NCI-H524 (cell line): ENCODE measurements at regions not wholly inside any gene's neighbourhood (a gene's known extent, or its start where the extent isn't known, plus 50 kb on each side); places are given as distances from the start of the nearest gene placed in this dataset.
A peak's percentile ranks its signal among the peaks of the same experiment; 100 is the strongest.

Source experiments
- DNase-seq, 2 experiments: peaks; one replicate each; lab custom pipeline; 2025; lab: John Stamatoyannopoulos, UW

DNA sequence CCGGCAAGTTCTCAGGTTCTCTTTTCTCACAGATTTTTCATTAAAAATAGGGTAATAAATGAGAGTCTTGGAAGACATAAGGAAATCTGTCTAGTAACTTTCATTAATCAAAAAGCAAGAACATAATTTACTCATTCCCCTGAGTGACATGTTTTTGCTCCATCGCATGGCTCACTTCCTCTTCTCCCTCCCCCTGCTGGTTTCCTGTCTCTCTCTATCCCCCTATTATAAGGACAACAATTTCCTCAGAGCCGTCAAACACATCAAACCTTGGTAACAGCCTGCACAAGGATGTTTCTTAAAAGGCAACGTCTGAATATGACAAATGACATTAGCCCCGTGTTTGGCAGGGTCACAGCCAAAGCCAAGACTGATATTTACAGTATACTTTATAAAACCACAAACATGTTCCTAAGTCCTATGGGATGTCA is 1149.6 kb downstream of the IGSF11 start:
- DNase-seq, result no peak

DNA sequence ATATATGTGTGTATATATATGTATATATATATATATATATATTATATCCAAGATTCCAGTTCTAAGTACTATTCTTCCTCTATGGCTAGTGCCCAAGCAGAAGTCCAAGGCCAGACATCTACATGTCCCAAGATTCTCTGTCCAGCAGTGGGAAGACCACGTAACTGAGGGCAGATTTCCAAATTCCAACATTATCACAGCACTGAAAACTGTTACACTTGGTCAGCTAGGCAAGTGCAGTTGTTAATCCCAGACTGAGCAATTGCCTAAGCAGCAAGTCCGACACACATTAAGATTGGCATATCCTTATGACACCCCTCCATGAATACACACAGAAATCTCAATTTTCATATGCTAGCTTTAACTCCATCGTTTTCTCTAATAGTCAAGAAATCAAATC is 1148.5 kb downstream of the IGSF11 start:
- no peak for DNase-seq

DNA sequence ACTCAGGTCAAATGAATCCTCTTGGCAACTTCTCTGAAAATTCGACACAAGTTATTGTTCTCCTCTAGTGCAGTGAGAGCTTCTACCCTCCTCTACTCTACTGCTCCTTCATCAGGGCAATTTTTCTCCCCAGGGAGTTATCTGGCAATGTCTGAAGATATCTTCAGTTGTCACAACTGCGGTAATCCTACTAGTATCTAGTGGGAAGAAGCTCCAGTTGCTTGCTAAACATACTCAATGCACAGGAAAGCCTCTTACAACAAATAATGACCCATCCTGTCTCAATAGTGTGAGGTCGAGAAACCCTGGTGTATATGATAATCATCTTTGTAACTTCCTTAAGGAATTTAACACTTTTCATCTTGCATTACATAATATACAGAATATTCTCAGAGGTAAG is 1147.6 kb downstream of the IGSF11 start:
- no peak for DNase-seq

DNA sequence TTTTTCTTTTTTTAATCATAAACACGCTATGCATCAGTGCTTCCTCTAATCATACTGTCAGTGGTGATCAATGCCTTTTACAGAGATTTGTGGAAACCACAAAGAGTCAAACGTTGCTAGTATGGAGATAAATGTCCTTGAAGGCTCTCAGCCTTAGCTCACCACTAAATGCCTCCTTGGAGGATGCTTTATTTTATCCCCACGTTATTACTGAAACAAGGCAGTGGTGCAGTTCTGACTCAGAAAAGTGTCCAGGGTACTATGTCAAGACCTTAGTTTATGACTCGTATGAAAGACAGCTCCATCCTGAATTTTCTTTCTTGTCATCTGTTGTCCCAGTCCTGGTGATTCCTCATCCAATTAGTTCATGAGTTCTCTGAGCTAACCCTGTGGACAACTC is 1146.7 kb downstream of the IGSF11 start:
- DNase-seq, result no peak

DNA sequence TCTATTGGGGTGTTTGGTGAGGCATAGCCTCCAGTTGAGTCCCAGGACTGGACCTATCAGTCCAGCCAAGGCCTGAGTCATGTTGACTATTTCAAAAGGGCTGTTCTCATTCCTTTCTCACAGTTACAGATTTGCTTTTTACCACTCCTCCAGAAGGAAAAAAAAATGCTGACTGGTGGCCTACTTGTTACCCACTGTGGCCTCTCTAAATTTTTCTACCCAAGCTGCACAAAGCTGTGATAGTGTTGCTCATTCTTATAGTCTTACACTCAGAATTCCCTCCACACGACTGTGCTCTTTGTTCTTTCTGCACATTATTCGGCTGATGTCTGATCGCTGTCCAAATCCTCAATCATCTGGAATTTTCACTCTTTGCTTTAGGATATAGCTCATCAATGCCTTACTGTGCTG is 1142.2 kb downstream of the IGSF11 start:
- no peak for DNase-seq

DNA sequence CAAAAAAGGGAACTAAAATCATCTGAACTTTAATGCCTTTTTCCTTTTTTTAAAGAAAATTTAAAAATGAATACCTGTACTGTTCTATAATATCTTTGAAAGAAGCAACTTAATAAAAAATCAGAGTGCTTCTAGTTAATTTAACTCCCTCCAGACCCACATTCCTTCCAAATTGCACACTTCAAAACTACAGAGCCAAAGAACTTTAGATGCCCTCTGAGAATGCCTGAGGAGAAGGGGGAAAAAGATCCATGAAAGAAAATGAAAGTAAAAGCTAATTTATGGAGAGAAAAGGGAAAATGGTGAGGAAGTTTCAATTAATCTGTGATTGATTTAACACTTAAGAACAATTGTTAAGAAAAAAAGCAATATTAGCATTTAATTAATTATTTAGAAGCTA is 1141.6 kb downstream of the IGSF11 start:
- DNase-seq, result no peak

DNA sequence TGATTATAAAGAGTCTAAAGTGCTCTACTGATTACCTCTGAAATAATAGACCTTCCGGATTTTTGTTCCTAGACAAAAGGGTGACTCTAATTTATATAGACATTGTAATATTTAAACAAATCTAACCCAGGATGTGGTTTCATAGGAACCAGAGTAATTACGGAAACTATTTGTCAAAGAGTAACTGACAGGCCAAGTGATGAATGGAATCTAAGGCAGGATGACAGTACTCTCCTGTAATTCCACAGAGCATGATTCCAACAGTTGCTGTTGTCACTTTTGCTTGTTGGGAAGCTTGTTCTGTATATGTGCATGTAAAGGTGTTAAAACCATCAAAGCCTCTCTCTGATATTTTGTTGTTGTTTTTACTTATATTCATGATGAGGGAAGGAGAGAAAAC is 1141.0 kb downstream of the IGSF11 start:
- DNase-seq, result no peak

DNA sequence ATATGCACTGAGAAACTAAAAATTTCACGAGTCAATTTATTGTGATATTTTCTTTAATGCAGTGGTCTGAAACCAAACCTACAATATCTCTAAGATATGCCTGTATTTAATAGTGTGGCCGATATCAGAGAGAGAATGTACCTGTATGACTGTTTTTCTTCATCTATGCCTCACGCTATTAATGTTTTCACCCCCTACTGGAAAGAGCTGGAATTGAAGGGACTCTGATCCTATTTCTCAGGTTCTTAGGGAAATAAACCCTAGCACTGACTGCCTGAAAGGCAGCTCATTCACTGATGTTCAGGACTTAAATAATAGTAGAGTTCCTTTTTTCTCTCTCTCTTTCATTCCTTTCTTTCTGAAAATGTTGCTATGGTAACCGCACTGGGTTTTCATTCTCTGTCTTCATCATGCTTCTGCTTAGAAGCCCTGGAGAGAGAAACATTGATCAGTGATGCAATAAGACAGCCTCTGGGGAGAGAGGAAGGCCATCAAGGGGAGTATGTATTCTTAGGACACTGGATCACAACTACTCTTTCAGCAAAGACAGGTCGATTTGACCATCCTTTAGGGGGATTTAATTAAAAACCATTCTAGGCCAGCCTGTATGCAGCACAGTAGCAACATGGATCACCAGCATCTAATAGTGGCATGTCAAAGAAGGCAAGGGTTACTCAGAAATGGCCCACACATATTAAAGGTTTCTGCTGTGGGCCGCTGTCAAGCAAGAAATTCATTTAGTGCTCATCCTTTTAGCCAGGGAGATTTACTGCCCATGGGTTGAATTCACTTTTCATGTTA is 1135.7 kb downstream of the IGSF11 start:
- DNase-seq, result no peak

DNA sequence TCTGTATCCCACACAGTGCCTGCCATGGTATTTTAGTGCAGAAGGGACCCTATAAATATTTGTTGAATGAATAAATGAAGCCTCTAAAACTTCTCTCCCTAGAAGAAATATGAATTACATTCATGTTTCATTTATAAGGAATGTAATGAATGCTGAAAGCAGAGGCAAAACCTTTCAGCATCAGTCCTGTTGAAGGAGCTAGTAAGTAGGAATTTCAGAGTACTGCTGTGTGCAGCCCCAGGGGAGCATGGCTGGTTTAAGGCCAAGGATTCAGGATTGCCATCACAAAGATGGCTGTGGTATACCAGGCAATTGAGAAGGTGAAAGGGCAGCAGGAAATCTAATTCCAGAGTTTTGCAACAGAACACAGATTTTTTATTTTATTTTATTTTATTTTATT is 1131.4 kb downstream of the IGSF11 start:
- DNase-seq, result no peak

DNA sequence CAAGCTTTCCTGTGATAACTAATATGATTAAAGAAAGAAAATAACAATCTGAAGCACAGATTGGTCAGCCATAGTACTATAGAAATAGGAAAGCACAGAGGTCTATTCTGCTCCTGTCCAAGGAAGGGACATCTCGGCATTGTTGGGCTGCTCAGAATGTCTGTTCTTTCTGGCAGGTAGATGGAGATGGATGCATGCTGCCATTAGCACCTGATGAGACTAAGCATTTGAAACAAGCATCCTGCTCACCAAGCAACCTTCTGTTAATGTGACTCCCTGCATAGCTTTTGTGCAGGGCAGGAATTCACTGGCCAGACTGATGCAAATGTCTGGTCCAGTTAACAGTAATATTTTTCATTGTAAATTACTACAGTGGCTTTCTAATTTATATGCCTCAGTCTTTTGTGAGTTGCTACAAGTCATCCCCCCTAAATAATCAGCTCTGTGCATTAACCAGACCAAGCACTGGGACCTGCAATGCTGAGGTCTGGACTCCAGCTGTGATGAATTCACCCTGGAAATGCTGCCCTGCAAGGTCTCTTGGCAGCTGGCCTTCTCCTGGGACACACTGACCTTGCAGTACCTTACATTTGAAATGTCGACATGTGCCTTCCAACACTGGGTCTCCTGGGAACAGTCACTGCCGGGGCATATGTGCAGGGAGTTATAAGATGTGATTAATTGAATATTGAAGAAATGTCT is 1123.7 kb downstream of the IGSF11 start:
- peak in 1 of 2 experiments; percentile 41 for DNase-seq

DNA sequence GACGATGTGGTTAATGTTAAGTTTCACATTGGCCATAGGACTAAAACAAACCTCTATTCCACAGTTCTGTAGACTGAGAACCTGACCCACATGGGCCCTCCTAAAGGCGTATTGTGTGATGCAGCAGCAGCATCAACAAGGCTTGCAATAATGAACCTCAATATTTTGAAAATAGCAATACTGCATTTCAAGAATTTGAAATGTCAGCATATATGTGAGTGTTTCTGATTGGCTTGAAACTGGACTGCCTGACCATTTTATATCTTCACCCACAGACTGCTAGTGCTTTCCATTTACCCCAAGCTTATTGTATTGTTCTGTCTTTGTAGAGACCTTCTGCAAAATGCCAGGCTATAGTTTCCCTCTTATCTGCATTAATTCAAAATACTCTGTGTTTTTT is 1122.3 kb downstream of the IGSF11 start:
- no peak for DNase-seq

DNA sequence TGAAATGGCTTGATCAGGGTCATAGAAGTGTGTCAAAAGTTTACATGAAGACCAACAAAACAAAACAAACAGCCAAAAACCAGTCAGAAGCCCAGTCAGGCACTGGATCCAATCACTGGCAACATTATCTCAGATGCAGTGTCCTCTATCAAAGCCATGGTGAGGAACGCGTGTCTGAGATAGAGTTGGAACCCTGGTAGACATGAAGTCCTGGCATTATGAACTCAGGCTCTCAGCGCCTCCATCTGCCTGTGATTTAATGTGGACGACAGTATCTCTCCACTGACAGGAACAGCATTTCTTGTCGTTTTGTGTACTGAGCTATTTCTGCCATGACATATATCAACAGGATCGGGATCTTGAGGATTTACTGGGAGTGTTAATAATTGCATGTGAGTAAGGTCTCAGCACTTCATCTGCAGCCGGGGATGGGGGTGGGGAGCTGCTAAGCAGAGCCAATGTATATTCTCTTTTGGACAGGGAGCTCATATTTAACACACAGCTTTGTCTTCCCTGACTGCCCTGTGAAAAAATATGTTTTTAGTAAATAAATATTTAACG is 1120.0 kb downstream of the IGSF11 start:
- DNase-seq, result no peak

DNA sequence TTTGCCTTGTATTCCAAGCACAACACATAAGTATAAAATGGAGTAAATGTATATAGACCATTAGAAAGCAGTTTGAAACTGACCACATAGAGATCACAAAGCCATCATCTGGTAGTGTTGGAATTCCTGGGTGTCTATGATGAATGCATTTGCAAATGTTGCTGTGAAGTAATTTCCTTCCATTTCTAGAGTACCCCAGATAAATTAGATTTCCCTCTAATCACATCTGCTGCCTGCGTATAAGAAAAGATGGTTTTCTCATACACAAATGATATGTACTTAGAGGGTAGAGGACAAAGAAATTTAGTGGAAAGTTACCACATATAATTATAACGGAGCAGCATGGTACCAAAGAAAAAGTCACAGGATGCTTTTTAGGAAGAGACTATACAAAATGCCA is 1117.8 kb downstream of the IGSF11 start:
- no peak for DNase-seq

DNA sequence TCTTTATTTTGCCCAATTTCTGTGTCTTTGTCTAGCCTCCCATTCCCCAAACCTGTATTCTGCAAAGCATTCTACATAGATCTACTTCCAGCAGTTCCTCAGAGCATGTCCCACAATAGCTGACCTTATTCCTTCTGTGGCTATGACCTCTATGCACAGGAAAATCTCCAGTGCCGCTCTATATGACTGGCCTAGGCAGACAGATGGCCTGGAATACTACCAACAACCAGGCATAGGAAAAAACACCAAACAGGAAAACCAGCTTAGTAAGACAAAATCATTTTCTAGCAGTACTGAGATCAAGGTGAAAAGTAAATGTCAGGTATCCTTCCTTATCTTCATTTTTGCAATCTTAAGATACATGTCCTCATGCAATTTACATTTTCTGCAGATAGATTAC is 1115.0 kb downstream of the IGSF11 start:
- peak in 1 of 2 experiments; percentile 26 for DNase-seq

DNA sequence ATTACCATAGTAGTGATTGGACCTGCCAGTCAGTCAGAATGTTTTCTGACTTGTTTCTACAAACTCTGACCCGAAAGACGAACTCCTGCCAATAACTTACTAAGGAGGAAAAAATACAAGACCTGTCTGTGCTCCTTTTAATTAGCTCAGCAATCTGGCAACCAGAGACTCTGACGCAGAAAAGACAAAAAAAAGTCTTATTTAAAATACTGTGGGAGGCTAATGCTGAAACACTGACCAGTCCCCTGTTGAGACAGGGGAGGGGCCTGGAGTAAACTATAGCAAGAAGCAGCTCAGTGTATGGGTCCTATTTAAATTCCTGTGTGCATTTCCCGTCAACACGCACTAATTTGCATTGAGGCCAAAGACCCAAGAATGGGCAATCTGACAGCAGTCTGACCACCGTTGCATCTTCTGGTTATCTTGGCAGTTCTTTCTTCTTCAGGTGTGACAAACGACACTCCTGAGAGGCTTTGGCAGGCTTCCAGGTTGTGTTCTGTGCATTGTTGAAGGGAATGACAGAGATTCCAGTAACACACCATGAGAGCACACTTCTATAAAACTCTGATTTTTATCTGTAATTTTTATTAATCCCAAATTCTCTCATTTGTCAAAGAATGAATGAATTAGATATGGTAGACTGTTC is 1114.3 kb downstream of the IGSF11 start:
- no peak for DNase-seq

DNA sequence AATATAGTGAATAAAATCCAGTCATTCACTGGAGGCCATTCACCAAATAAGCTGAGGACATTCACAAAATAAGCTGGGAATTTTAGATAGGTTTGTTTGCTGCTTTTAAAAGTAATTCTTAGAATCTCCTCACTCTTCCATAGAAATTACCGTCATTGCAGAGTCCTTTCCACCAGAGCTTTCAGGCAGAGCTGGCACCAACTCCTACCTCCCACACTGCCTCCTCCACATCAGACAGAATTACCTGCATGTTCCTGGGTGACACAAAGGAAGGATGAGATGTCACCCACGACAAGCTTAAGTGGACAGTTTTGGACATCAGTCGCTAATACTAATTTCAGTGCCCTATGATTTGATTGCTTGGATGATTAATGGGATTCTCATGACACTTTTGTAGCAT is 1113.2 kb downstream of the IGSF11 start:
- DNase-seq, result no peak

DNA sequence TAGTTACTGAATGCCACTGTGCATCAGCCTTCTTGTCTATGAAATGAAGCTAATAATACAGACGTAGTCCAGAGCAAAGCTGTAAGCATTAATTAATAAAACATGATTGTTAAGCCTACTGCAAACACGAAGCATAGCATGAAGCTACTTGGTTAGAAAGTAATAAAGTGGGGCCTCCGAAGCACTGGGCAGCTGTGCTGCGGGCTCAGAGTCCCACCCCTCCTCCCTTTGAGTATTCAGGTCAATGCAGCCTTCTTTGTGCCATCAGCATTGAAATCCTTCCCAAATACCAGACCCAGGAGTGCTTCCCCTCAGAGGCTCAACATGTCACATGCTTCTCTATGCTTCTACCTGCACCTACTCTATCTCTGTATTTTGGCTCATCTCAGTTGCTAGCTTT is 1112.6 kb downstream of the IGSF11 start:
- no peak for DNase-seq

DNA sequence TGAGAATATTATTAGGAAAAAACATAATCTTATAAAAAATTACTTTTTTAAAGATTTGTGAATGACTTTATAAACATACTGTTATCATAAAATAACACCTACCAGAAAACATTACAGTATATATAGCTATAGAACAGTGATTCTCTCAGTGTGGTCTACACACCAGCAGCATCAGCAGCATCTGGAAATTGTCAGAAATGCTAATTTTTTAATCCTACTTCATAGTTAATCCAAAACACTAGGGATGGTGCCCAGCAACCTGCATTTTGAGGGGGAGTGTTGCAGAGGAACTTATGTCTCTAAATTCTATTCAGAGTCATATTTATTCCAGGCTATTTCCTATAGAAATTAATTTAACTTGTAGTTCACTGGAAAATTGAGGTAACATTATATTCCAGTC is 1107.8 kb downstream of the IGSF11 start:
- peak; percentile 63 to 82 for DNase-seq

DNA sequence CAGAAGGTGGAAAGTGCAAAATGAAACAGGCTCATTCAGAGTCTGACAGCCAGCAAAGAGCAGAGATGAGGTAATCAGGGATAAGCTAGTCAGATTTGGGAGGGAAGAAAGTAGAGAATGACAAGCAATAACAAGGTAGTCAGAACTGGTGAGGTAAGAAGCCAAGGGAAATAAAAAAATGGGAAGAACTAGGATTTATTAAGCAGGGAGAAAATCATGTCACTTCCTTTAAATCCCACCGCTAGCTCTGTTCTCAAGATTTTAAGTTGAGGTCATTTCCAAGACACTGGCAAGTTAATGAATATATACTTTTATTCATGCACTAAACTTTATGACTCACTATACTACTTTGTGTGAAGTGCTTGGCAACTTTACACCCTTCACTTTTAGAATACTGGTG is 1106.8 kb downstream of the IGSF11 start:
- DNase-seq, result no peak

DNA sequence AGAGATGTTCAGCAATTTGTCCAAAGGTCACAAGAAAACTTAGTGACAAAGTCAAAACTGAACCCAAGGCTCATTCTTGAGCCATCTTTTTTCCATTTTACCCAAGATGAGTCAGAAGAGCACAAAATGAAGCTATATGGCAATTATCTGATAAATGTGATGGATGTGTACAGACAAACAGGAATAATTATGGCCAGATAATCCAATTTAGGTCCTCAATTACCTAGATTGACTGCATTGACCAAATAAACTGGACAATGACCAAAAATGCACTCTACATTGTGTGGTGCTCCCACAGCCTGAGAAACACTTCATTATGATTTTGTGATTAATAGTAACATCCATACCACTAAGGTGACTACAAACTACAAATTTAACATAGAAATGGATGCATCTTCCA is 1105.8 kb downstream of the IGSF11 start:
- no peak for DNase-seq

DNA sequence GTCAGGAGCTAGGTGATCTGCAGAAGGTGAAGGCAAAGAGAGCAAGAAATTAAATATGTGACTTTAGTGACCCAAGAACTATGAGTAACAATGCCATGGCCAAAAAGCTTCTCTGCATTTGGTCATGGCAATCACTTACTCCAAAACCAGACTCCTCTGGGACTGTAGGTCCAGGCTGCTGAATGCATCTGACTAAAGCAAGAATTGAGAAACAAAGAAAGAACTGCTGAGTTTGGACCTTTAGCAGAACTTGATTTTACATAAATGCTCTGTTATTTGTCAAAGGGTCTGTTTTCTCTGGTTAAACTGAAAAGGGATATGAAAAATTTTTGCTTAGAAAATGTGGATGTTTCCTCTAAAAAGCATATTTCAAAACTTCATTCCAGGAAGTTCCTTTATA is 1102.2 kb downstream of the IGSF11 start:
- DNase-seq, result no peak

DNA sequence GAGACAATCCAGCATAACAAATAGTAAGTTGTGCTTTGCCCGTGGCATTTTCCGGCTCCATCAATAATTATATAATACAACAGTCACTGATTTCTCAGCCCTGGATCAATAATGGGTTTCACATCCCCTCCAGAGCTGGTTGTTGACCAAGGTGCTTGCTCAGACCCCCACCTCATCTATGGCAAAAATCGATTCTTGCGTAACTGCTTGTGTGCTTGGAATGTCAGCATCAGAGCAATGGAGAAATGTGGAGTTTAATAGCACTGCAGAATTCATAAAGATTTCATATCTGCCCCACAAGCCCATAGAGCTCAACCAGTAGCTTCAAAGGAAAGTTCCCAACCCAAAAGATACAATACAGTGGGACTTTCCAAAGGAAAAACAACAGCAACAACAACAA is 1098.5 kb downstream of the IGSF11 start:
- no peak for DNase-seq

DNA sequence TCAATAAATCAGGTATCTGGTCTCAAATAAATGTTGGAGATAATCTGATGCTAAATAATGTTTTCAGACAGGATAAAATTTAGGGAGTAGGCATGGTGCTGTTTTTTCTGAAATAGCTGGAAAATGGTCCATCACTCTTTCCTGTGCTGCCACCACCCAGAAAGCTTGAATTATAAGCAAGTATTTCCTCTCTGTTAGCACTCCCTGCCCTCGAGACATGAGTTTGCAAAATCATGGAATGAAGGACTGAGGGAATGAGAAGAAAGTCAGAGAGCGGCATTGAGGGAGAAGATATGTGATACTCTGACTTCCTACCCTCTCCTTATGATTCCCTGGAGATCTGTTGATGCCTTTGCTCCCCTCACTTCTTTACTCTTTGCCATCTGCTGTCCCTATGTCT is 1095.7 kb downstream of the IGSF11 start:
- DNase-seq, result peak in 1 of 2 experiments; percentile 58
